NCI-H82 treated with DMSO at 0.1 percent for 48 hours (cell line): ENCODE measurements at regions not wholly inside any gene's neighbourhood (a gene's known extent, or its start where the extent isn't known, plus 50 kb on each side); places are given as distances from the start of the nearest gene placed in this dataset.
"Not testable (repeated sequence)": the region's sequence is repeated elsewhere in the genome, so short reads cannot be mapped to it uniquely, and the experiment has no call there.

Source experiments
- DNase-seq: peaks from one replicate; lab custom pipeline; 2025; ENCODE audit not compliant: unreplicated experiment; lab: John Stamatoyannopoulos, UW

GRCh38 chr2:67771380-67771779 lies 291.4 kb downstream of the C1D start:
- DNase-seq, result no peak

GRCh38 chr2:67772216-67773170 lies 290.3 kb downstream of the C1D start:
- no peak for DNase-seq

- DNase-seq, result no peak
These were observed 289.0 kb downstream of the C1D start for GRCh38 chr2:67773851-67774250.

GRCh38 chr2:67776276-67776675 lies 286.5 kb downstream of the C1D start:
- DNase-seq, result no peak

GRCh38 chr2:67777010-67777409 lies 285.8 kb downstream of the C1D start:
- DNase-seq, result no peak

GRCh38 chr2:67777836-67778429 lies 284.9 kb downstream of the C1D start:
- DNase-seq, result no peak

DNA sequence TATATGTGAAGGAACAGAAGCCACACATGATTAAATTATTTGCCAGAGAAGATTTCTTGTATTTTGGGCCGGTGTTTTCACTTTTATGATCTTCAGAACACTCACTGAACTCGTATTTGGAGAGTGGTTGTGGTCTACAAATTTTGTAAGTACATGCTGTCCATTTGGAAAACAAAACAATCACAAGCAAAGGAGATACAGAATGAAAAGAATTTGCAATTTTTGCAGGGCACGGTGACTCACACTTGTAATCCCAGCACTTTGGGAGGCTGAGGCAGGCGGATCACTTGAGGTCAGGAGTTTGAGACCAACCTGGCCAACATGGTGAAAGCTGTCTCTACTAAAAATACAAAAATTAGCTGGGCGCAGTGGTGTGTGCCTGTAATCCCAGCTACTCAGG lies 282.0 kb downstream of the C1D start:
- DNase-seq, result not testable (repeated sequence)

DNA sequence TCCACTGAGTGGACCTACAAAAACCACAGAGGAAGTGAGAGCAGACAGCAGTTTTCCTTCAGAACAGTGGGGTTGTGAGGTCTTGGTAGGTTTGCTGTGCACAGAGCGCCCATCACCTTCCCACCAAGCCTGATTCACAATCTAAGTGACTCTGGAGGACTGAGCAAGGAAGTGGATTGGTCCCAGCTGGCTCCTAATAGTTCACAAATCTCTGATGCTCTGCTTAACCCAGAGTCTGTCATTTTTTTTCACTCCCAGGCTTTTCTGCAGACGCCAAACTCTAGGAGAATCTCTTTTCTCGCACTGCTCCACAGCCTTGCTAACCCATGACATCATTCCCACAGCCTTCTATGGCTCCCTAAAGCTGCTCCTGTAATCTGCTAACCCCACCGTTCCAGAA lies 280.4 kb downstream of the C1D start:
- no peak for DNase-seq

DNA sequence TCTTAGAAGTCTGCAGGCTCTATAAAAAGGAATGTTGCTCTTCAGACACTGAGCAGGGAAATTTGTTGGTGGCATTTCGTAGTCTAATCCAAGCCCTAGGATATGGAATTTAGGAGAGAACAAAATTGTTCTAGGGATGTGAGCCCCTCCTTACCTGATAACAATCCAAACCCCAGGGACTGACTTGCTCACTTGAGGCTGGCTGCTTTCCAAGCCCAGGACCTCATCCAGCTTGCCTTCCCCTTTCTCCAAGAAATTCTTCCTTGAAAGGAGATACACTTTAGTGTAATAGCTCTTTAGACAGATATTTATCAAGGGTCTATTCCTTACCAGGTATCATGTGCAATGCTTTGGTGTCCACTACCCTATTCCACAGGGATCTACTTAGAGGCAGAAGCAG lies 279.8 kb downstream of the C1D start:
- DNase-seq, result no peak

GRCh38 chr2:67790622-67791021 lies 272.2 kb downstream of the C1D start:
- no peak for DNase-seq

DNA sequence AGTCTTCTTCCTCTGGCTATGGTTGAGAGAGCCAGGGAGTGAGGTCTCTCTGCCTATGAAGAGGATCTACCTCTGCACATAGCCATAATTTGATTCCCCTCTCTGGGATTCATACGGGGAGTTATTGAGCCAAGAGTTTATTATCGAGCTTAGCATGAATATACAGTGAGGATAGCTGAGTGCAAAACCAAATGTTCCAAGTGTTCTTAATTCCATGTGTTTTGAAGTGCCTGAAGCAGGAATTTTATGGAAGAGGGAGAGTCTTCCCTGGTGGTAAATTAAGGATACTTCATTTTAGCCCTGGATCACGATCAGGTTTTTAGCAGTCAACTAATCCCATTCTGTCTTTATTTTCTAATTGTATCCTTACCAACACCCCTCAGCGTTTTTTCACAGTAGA lies 270.6 kb downstream of the C1D start:
- no peak for DNase-seq

- DNase-seq, result no peak
These were observed 270.1 kb downstream of the C1D start for GRCh38 chr2:67792681-67793091.

GRCh38 chr2:67797801-67798540 lies 264.8 kb downstream of the C1D start:
- no peak for DNase-seq

- DNase-seq, result no peak
These were observed 264.2 kb downstream of the C1D start for GRCh38 chr2:67798541-67799160.

- DNase-seq, result no peak
These were observed 262.9 kb downstream of the C1D start for GRCh38 chr2:67799886-67800285.

GRCh38 chr2:67802291-67802690 lies 260.5 kb downstream of the C1D start:
- DNase-seq, result no peak

- DNase-seq, result no peak
These were observed 260.0 kb downstream of the C1D start for GRCh38 chr2:67802824-67803223.

DNA sequence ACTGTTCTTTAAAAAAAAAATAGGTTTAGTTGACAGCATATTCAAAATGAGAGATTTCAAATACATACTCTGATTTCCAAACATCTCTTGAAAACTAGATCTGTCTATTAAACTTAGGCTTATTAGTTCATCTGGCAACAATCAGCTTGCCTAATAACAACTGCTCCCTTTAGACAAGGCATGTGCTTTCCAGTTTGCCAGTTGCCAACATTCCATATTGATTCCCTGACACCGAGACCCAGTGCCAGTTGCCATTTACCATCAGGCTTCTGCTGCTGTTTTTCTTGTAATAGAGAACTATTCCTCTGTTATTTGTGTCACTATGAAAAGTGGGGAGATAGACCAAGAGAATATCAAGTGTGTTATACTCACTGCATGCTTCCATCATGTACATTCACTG lies 256.0 kb downstream of the C1D start:
- DNase-seq, result no peak

DNA sequence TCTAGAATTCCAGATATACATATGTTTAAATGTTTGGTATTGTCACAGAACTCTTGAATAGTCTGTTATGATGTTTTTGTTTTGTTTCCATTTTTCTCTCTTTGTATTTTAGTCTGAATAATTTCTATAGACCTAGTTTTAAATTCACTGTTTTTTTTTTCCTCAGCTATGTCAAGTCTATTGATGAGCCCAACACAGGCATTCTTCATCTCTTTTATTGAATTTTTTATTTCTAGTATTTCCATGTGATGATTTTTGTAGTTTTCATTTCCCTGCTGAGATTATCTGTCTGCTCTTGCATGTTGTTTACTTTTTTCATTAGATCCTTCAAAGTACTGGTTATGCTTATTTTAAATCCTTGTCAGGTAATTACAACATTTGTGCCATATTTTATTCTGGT lies 254.7 kb downstream of the C1D start:
- no peak for DNase-seq

GRCh38 chr2:67812682-67813081 lies 250.1 kb downstream of the C1D start:
- no peak for DNase-seq

GRCh38 chr2:67823726-67824125 lies 239.1 kb downstream of the C1D start:
- no peak for DNase-seq
